ENCODE measurements at regions not wholly inside any gene's neighbourhood (a gene's known extent, or its start where the extent isn't known, plus 50 kb on each side); places are given as distances from the start of the nearest gene placed in this dataset.

DNA sequence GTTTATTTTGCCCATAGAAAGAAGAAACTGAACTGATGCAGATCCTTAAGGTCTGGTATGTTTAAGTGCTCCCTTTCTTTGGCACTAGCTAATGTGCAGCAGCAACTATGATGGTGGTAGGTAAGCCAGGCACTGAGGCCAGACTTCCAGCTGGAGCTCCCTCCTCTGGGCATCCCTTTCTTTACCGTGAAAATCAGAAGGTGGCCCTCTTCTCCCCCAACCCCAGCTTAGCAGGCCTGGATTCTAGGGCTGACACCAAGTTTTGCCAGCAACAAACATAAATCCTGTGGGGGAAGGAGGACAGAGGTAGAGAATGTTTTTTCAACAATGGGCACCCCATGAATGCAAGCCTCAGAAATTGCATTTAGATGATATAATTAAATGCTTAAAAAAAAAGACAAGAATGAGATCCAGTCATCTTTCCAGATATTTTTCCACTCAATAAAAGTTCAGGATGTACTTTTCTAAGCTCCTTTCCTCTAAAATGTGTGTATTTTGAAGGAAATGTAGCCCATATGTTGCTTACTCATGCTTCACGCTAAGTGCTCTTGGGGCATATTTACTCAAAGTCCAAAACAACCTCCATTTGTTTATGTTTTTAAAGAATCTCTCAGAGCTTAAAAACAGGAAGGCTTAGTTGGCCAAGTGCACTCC lies 123.9 kb upstream of the NXT1 start:
- Histone ChIP-seq H3K4me3 (ENCODE audit: low read depth, low read length) (no peak overlapping the region), H3K36me3 (ENCODE audit: insufficient read depth) (no peaks in the 10 kb centered on the region), H3K27ac (ENCODE audit: low read depth) (no peak overlapping the region), H3K4me1 (ENCODE audit: insufficient read depth) (no peaks in the 10 kb centered on the region)
- DNase-seq (ENCODE audit: extremely low spot score): no peak
- WGBS: 73% methylated on average over 2 of the region's 2 CpGs

DNA sequence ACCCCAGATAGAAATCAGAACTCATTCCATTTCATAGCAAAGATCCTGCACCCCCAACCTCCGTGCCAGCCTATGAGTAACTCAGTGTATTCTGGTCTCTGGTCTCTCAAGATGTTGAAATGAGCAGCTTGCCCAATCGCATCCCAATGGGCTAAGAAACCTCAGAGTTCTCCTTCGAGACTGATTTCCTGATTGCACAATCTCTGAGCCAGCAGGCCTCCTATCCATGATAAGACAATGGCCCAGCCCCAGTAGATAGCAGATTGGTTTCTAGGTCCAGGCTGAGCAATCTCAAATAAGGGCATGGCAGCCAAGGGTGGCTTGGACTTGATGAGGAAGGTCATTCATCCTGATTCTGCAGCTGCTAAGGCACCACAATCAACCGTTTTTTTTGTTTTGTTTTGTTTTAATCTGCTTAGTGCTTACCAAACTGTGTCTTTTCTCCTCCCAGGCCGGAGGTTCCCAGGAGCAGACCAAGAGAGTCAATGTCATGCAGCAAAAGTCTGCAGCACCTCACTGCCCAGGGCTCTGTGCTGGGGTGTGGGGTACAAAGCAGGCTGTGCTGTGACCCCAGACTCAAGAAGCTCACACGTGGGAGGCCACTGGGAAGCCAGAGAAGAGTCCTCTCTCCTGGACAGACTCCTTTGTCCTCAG lies 125.1 kb upstream of the NXT1 start:
- Histone ChIP-seq H3K27ac (ENCODE audit: low read depth) (no peak overlapping the region), H3K4me3 (ENCODE audit: low read depth, low read length) (no peak overlapping the region), H3K4me1 (ENCODE audit: insufficient read depth) (no peaks in the 10 kb centered on the region), H3K36me3 (ENCODE audit: insufficient read depth) (no peaks in the 10 kb centered on the region)
- no peak for DNase-seq (ENCODE audit: extremely low spot score)
- 58% methylated on average over 6 of the region's 6 CpGs for WGBS

DNA sequence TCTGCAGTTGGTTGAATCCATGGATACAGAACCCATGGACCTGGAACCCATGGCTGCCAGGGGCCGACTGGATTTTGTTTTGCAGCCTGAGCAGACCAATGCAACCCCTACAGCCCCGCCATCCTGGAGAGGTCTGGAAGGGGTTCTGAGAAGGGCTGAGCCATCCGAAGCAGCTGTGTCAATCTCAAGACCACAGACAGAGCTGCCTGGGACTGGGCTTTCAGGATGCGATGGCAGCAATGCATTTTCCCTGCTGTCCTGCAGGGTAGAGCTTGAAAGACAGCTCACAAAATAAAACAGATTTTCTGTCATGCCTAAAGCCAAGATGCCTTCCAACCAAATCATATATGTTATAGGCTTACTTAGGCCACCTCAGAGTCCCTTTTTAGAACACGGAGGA lies 125.8 kb upstream of the NXT1 start:
- no peaks in the 10 kb centered on the region for H3K36me3 ChIP-seq (ENCODE audit: insufficient read depth)
- 84% methylated on average over 5 of the region's 5 CpGs for WGBS
- DNase-seq (ENCODE audit: extremely low spot score): no peak
- no peak overlapping the region for H3K4me3 ChIP-seq (ENCODE audit: low read depth, low read length)
- H3K4me1 ChIP-seq (ENCODE audit: insufficient read depth): no peaks in the 10 kb centered on the region
- no peak overlapping the region for H3K27ac ChIP-seq (ENCODE audit: low read depth)

DNA sequence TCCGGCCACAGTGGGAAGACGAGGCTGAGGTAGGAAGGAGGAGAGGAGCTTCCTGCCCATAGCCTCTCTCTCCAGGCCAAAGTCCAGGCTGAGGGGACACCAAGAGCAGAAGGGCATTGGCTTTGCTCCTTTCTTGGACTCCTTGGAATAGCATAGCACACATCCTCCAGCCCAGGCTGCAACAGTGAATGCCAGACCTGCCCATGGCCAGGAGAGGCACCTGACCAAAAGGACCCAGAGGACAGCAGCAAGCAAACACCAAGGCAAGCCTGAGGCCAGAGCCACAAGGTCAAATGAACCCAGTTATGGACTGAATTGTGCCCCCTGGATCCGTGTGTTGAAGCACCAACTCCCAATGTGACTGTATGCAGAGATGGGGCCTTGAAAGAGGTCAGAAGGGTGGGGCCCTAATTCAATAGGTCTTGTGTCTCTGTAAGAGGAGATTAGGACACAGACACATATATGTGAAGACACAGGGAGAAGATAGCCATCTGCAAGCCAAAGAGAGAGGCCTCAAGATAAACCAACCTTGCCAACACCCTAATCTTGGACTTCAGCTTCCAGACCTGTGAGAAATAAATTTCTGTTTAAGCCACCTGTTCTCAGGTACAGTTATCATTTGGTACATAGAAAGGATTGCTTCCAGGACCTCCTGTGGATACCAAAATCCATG lies 126.5 kb upstream of the NXT1 start:
- DNase-seq (ENCODE audit: extremely low spot score): no peak
- WGBS: 89% methylated on average over 3 of the region's 3 CpGs
- H3K4me3 ChIP-seq (ENCODE audit: low read depth, low read length): no peak overlapping the region
- H3K27ac ChIP-seq (ENCODE audit: low read depth): no peak overlapping the region
- H3K4me1 ChIP-seq (ENCODE audit: insufficient read depth): no peaks in the 10 kb centered on the region
- no peaks in the 10 kb centered on the region for H3K36me3 ChIP-seq (ENCODE audit: insufficient read depth)

DNA sequence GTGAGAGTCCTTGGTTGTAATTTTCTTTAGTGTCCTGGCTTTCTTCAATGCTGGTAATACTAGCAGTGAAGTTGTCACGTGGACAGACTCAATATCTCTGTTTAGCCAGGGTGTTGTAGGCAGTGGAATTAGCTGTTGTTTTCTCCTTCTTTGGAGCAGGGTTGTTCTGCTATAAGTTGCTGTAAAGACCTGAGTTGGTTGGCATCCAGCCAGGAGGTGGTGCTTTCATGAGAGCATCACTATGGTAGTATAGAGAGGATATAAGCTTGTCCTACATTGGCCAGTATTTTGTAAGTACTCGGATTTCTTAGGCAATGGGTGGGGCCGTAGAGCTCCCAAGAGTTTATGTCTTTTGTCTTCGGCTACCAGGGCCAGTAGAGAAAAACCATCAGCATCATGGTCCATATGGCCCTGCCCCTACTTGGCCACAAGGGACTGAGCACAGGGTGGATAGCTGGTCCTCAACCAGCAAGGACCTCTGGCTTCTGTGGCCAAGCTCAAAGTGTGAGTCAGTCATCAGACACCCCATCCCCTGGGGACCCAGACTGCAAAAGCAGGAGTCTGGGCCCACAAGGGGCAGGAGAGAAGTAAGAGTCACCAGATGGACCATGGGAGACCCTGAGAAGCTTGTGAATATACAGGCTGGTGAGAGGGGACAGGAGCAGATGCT lies 127.9 kb upstream of the NXT1 start:
- no peak for DNase-seq (ENCODE audit: extremely low spot score)
- H3K36me3 ChIP-seq (ENCODE audit: insufficient read depth): no peaks in the 10 kb centered on the region
- H3K4me3 ChIP-seq (ENCODE audit: low read depth, low read length): no peak overlapping the region
- WGBS: 88% methylated on average over 4 of the region's 4 CpGs
- no peaks in the 10 kb centered on the region for H3K4me1 ChIP-seq (ENCODE audit: insufficient read depth)
- H3K27ac ChIP-seq (ENCODE audit: low read depth): no peak overlapping the region

DNA sequence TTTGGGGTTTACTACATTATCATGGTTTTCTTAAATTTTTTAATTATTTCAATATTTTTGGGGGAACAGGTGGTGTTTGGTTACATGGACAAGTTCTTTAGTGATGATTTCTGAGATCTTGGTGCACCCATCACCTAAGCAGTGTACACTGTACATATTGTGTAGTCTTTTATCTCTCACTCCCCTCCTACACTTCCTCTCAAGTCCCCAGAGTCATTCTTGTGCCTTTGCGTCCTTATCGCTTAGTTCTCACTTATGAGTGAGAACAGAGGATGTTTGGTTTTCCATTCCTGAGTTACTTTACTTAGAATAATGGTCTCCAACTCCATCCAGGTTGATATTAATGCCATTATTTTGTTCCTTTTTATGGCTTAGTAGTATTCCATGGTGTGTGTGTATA lies 130.9 kb upstream of the CD93 start:
- Histone ChIP-seq H3K4me3 (ENCODE audit: low read depth, low read length) (no peak overlapping the region), H3K36me3 (ENCODE audit: insufficient read depth) (no peaks in the 10 kb centered on the region), H3K27ac (ENCODE audit: low read depth) (no peak overlapping the region), H3K4me1 (ENCODE audit: insufficient read depth) (no peaks in the 10 kb centered on the region)
- 79% methylated on average over 2 of the region's 2 CpGs for WGBS
- no peak for DNase-seq (ENCODE audit: extremely low spot score)

DNA sequence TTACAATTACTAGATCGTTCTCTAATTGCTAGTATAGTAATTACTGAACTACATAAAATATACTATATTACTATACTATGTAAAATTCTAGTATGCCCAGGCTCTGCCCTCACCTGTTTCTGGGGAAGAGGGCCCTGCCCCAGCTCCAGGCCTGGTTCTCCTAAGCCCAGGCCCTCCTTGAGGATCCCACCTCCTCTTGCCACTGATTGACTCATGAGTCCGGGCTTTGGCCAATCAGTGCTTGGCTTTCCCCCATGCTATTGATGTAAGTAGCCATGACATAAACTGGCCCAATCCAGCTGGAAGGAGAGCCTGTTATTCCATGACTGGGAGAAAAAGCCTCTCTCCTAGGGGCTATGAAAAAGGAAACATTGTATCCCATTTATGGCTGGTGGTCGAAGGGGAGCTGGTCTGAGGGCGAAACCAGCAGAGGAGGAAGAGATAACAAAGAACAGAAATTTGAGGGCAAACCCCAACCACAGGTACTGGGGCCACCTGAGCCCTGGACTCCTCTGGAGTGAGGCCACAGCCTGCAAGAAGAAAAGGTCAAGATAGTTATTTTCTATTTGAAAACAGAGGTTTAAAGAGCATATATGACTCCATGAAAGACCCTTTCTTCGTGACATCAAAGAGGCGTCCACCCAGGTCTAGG lies 129.3 kb upstream of the CD93 start:
- WGBS: 91% methylated on average over 6 of the region's 6 CpGs
- no peak overlapping the region for H3K27ac ChIP-seq (ENCODE audit: low read depth)
- DNase-seq (ENCODE audit: extremely low spot score): no peak
- no peak overlapping the region for H3K4me3 ChIP-seq (ENCODE audit: low read depth, low read length)
- no peaks in the 10 kb centered on the region for H3K36me3 ChIP-seq (ENCODE audit: insufficient read depth)
- H3K4me1 ChIP-seq (ENCODE audit: insufficient read depth): no peaks in the 10 kb centered on the region

DNA sequence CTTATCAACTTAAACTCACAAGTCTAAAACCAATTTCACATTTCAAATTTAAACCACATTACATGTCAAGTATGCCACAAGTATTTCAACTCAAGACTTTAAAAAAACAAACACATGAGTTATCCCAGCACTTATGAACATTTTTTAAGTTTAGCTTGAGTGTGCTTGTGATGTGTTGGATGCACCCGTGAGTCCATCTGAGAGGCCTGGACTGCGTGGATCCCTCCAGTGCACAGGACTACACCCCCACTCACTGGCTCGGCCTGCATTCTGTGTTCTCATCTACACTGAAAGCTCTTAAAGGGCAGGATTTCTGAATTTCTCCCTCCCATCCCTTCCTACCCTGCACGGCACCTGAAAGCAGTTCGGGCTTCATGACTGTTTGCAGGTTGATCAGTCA lies 128.8 kb upstream of the CD93 start:
- DNase-seq (ENCODE audit: extremely low spot score): no peak
- Histone ChIP-seq H3K36me3 (ENCODE audit: insufficient read depth) (no peaks in the 10 kb centered on the region), H3K4me1 (ENCODE audit: insufficient read depth) (no peaks in the 10 kb centered on the region), H3K27ac (ENCODE audit: low read depth) (no peak overlapping the region), H3K4me3 (ENCODE audit: low read depth, low read length) (no peak overlapping the region)
- 88% methylated on average over 5 of the region's 5 CpGs for WGBS

DNA sequence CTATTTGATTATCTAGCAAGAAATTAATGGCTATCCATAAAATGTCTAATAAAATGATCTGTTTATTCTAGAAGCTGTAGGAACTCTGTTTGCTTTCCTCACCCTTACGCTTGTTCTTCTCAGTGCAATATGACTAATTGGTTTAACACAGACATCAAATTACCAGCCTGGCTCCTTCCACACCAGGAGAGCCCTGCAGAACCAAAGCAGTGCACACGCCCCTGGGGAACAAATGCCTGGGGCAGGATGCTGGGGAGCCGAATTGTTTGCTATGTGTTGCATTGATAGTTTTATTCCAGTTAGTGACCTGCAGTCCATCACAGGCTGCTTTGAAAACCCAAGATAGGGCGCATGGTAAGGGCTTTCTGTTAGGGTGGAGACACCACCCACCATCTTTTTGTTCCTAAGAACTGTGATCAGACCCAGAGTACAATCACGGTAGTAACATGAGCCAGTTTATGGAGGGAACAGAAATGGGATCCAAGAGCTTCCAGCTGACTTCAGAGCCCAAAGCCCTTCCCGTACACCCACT lies 126.4 kb upstream of the CD93 start:
- Histone ChIP-seq H3K36me3 (ENCODE audit: insufficient read depth) (no peaks in the 10 kb centered on the region), H3K4me1 (ENCODE audit: insufficient read depth) (no peaks in the 10 kb centered on the region), H3K4me3 (ENCODE audit: low read depth, low read length) (no peak overlapping the region), H3K27ac (ENCODE audit: low read depth) (no peak overlapping the region)
- WGBS: 51% methylated on average over 6 of the region's 6 CpGs
- no peak for DNase-seq (ENCODE audit: extremely low spot score)

DNA sequence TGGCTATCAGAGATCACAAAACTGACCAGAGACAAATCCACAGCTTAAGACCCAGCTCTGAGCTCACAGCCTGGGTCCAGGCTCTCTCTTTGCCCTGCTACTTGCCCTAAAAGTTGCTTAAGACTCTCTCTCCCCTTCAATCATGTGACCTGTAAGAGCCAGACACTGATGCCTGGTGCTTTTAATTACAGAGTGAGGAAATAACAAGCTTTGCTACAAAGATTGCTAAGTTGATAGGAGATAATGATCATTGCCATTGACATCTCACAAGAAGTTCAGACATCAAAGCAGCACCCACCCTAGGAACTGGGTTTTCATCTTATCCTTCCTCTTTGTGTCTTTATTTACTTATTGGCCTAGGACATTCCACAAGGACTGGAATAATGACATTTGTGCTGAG lies 125.9 kb upstream of the CD93 start:
- no peak overlapping the region for H3K27ac ChIP-seq (ENCODE audit: low read depth)
- H3K36me3 ChIP-seq (ENCODE audit: insufficient read depth): no peaks in the 10 kb centered on the region
- no peaks in the 10 kb centered on the region for H3K4me1 ChIP-seq (ENCODE audit: insufficient read depth)
- H3K4me3 ChIP-seq (ENCODE audit: low read depth, low read length): no peak overlapping the region
- no peak for DNase-seq (ENCODE audit: extremely low spot score)

DNA sequence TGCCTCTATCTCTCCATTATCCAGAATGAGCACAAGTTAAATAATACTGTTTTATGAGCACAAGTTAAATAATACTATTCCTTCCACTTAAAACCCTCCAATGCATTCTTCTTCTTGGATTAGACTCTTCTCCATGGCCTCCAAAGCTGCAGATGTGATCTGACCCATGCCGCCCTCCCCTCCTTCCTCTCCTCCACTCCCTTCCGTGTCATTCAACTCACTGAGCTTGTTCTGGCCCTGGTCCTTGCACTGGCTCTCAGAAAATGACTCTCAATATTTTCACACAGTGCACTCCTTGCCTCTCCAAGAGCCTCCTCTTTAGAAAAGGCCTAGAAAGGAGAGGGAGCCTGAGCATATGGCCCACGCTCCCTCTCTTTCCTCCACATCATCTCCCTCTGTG lies 125.0 kb upstream of the CD93 start:
- no peaks in the 10 kb centered on the region for H3K36me3 ChIP-seq (ENCODE audit: insufficient read depth)
- no peaks in the 10 kb centered on the region for H3K4me1 ChIP-seq (ENCODE audit: insufficient read depth)
- H3K4me3 ChIP-seq (ENCODE audit: low read depth, low read length): no peak overlapping the region
- WGBS: 86% methylated on average over 3 of the region's 3 CpGs
- no peak overlapping the region for H3K27ac ChIP-seq (ENCODE audit: low read depth)
- no peak for DNase-seq (ENCODE audit: extremely low spot score)

DNA sequence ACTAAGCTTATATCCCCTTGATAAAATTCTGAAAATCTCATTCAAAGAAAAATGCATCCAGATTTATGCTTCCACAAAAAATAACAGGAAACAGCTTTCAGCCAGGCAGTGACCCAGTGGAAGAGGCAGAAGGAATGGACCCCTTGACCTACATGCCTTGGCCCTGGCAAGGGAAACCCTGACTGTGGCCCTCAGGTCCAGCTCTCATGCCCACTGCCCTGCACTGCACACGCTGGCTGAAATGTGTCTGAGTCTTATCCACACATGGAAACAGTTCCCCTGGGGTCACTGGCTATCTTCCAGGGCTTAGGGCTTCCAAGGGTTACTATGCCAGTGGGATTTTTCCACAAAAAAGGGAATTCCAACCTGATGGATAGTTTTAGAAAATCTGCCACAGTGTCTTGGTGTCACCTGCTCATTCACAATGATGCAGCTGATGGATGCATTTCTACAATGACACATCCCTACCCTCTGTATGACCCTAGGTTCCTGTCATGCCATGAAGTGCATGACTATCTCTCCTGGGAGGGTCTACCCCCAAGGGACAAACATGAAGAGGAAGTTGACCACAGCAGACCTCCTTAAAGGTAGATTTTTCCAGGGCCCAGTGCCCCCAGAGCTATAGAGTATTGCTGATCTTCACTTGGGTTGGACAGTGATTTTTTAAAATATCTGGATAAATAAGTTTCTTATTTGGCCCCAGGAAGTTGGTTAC lies 121.9 kb upstream of the CD93 start:
- no peak for DNase-seq (ENCODE audit: extremely low spot score)
- Histone ChIP-seq H3K27ac (ENCODE audit: low read depth) (no peak overlapping the region), H3K36me3 (ENCODE audit: insufficient read depth) (no peaks in the 10 kb centered on the region), H3K4me3 (ENCODE audit: low read depth, low read length) (no peak overlapping the region), H3K4me1 (ENCODE audit: insufficient read depth) (no peaks in the 10 kb centered on the region)
- WGBS: 70% methylated on average over 1 of the region's 1 CpG

DNA sequence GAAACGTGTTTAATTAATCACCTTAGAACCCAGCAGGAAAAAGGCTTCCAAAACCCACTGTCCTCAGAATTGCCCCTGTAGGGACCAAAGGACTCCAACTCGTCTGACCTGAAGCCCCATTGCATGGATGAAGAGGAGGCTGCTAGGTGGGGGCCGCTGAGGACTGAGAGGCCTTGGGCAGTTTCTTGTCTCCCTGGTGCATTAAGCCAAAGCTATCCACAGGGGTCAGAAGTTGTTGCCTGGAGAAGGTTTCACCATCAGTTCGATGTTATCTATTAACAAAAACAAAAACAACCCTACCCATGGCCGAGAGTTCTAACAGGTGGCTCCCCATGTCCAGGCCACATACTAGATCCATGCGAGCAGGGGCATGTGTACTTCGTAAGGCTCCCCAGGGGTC lies 120.9 kb upstream of the CD93 start:
- WGBS: 91% methylated on average over 7 of the region's 7 CpGs
- Histone ChIP-seq H3K4me3 (ENCODE audit: low read depth, low read length) (no peak overlapping the region), H3K27ac (ENCODE audit: low read depth) (no peak overlapping the region), H3K36me3 (ENCODE audit: insufficient read depth) (no peaks in the 10 kb centered on the region), H3K4me1 (ENCODE audit: insufficient read depth) (no peaks in the 10 kb centered on the region)
- DNase-seq (ENCODE audit: extremely low spot score): no peak

Measured in urinary bladder (tissue), 3 donors.